Spleen (tissue), 11 donors: ENCODE measurements at regions not wholly inside any gene's neighbourhood (a gene's known extent, or its start where the extent isn't known, plus 50 kb on each side); places are given as distances from the start of the nearest gene placed in this dataset.

Experiments used
- DNase-seq: peaks from one replicate; pipeline ENCODE4 v3.0.0-alpha.2; 2020
- H3K27ac ChIP-seq, 8 donors: fragments of 200-600 bp; sonication (generic) in 7 of 8; 1 replicate in 4 of 8; 2 replicates in 4 of 8; pipeline versions ENCODE4 v1.5.0 to v1.8.0; 2016 to 2021; ENCODE audit warnings: inconsistent platforms in 4 of 8, mild to moderate bottlenecking in 4 of 8, moderate library complexity in 1 of 8
- H3K27me3 ChIP-seq, 7 donors: fragments of 200-600 bp; sonication (generic) in 6 of 7; replicated peaks in 1 of 7; 1 replicate in 4 of 7; 2 replicates in 3 of 7; pipeline versions ENCODE4 v1.5.0 to v1.8.0; 2016 to 2021; ENCODE audit warnings: inconsistent platforms in 3 of 7, mild to moderate bottlenecking in 1 of 7
- H3K36me3 ChIP-seq, 6 donors: fragments of 200-600 bp; sonication (generic) in 5 of 6; 1 replicate in 4 of 6; 2 replicates in 2 of 6; pipeline versions ENCODE4 v1.5.0 to v1.8.0; 2016 to 2021; ENCODE audit warnings: inconsistent platforms in 2 of 6
- H3K4me1 ChIP-seq, 6 donors: fragments of 200-600 bp; sonication (generic) in 5 of 6; 1 replicate in 3 of 6; 2 replicates in 3 of 6; pipeline versions ENCODE4 v1.5.0 to v1.8.0; 2016 to 2021; ENCODE audit warnings: inconsistent platforms in 3 of 6
- H3K4me3 ChIP-seq, 8 donors: fragments of 200-600 bp; sonication (generic) in 7 of 8; 1 replicate in 4 of 8; 2 replicates in 4 of 8; pipeline versions ENCODE4 v1.5.0 to v1.8.0; 2016 to 2021; ENCODE audit warnings: inconsistent platforms in 4 of 8, mild to moderate bottlenecking in 4 of 8, moderate library complexity in 2 of 8
- H3K9me3 ChIP-seq, 8 donors: fragments of 200-600 bp; sonication (generic) in 7 of 8; 1 replicate in 4 of 8; 2 replicates in 4 of 8; pipeline versions ENCODE4 v1.5.0 to v1.8.0; 2016 to 2021; ENCODE audit warnings: inconsistent platforms in 4 of 8
- CTCF ChIP-seq, 11 experiments: fragments of 200-600 bp in 7 of 11; fragments of 450-650 bp in 4 of 11; sonication (generic) in 4 of 11; IDR thresholded peaks in 8 of 11; conservative IDR thresholded peaks in 3 of 11; 1 replicate in 7 of 11; 2 replicates in 4 of 11; pipeline versions ENCODE4 v1.4.0 to v1.8.0; 2016 to 2021; ENCODE audit warnings: antibody characterized with exemption in 11 of 11, inconsistent platforms in 4 of 11, mild to moderate bottlenecking in 1 of 11
- POLR2A ChIP-seq, 3 donors: fragments of 450-650 bp; IDR thresholded peaks; one replicate each; pipeline ENCODE4 v1.5.1; 2017; ENCODE audit warnings: antibody characterized with exemption in 3 of 3, mild to moderate bottlenecking in 1 of 3
- POLR2AphosphoS5 ChIP-seq, 3 donors: sonication (generic); formaldehyde crosslinking; IDR thresholded peaks; one replicate each; pipeline ENCODE4 v1.5.1; 2017; ENCODE audit warnings: antibody characterized with exemption in 3 of 3
- WGBS, 5 donors: extraction: QIAGEN DNeasy Blood & Tissue Kit in 3 of 5; methylation state at CpG; one replicate each; pipeline versions ENCODE4 v1.1.5 to v1.1.7; 2013 to 2018; 5-methylcytosine and 5-hydroxymethylcytosine counted together
- intact Hi-C: fragments of 100-400 bp; cut with DNase I; formaldehyde crosslinking; loops from one replicate; pipeline ENCODE4 v1.15.0; 2023; ENCODE audit warnings: low total_unique reads
- donor health status: healthy with polysubstance abuse.
- donor health status: DM: no; HTN: no; CAD: no; lungs with moderate emphysema.
- donor health status: DM: no; HTN: no; CAD: no.
- donor health status: Bipolar disorder and iron deficiency.
- donor health status: healthy.
- donor health status: DM: no; HTN: no; CAD: no.
- donor health status: DM: yes; HTN: yes; CAD: no.

GRCh38 chr5:96252596-96252995 lies 180.5 kb downstream of the PCSK1 start:
- no peak overlapping the region for H3K4me3 ChIP-seq
- no peaks in the 10 kb centered on the region for H3K9me3 ChIP-seq
- intact Hi-C loops = no loop called here
- H3K27ac ChIP-seq = no peak overlapping the region
- H3K36me3 ChIP-seq = no peaks in the 10 kb centered on the region
- TF ChIP-seq CTCF (IDR thresholded peaks at IDR 0.05 in 8 of 11, conservative IDR thresholded peaks at IDR 0.05 in 3 of 11) (no peak), POLR2AphosphoS5 (IDR thresholded peaks at IDR 0.05) (no peak), POLR2A (IDR thresholded peaks at IDR 0.05) (no peak)
- H3K4me1 ChIP-seq = no peaks in the 10 kb centered on the region
- 64 to 71% (median 69%) methylated on average over 4 of the region's 4 CpGs for WGBS, 5 donors
- no peak for DNase-seq
- no peaks in the 10 kb centered on the region for H3K27me3 ChIP-seq

GRCh38 chr5:96250782-96251181 lies 182.3 kb downstream of the PCSK1 start:
- no peaks in the 10 kb centered on the region for H3K4me1 ChIP-seq
- H3K9me3 ChIP-seq = no peaks in the 10 kb centered on the region
- no peak for TF ChIP-seq CTCF (IDR thresholded peaks at IDR 0.05 in 8 of 11, conservative IDR thresholded peaks at IDR 0.05 in 3 of 11)
- no peak for TF ChIP-seq POLR2AphosphoS5 (IDR thresholded peaks at IDR 0.05)
- TF ChIP-seq POLR2A (IDR thresholded peaks at IDR 0.05) = no peak
- no peak overlapping the region for H3K27ac ChIP-seq
- 74 to 91% (median 79%) methylated on average over 2 of the region's 2 CpGs for WGBS, 5 donors
- H3K4me3 ChIP-seq = no peak overlapping the region
- no peaks in the 10 kb centered on the region for H3K27me3 ChIP-seq
- intact Hi-C loops = no loop called here
- DNase-seq = no peak
- no peaks in the 10 kb centered on the region for H3K36me3 ChIP-seq

GRCh38 chr5:96248131-96248530 lies 184.9 kb downstream of the PCSK1 start:
- H3K27ac ChIP-seq = no peak overlapping the region
- no peaks in the 10 kb centered on the region for H3K36me3 ChIP-seq
- no peak for DNase-seq
- intact Hi-C loops = no loop called here
- H3K27me3 ChIP-seq = no peaks in the 10 kb centered on the region
- H3K4me1 ChIP-seq = no peaks in the 10 kb centered on the region
- 85 to 94% (median 90%) methylated on average over 3 of the region's 3 CpGs for WGBS, 5 donors
- H3K4me3 ChIP-seq = no peak overlapping the region
- TF ChIP-seq CTCF (IDR thresholded peaks at IDR 0.05 in 8 of 11, conservative IDR thresholded peaks at IDR 0.05 in 3 of 11) (no peak), POLR2A (IDR thresholded peaks at IDR 0.05) (no peak), POLR2AphosphoS5 (IDR thresholded peaks at IDR 0.05) (no peak)
- H3K9me3 ChIP-seq = no peaks in the 10 kb centered on the region

- no peaks in the 10 kb centered on the region for H3K4me1 ChIP-seq
- 55 to 86% (median 74%) methylated on average over 2 of the region's 2 CpGs for WGBS, 5 donors
- DNase-seq = no peak
- H3K36me3 ChIP-seq = no peaks in the 10 kb centered on the region
- intact Hi-C loops = no loop called here
- H3K27me3 ChIP-seq = no peaks in the 10 kb centered on the region
- no peak overlapping the region for H3K4me3 ChIP-seq
- no peak overlapping the region for H3K27ac ChIP-seq
- no peak for TF ChIP-seq POLR2AphosphoS5 (IDR thresholded peaks at IDR 0.05)
- no peak for TF ChIP-seq CTCF (IDR thresholded peaks at IDR 0.05 in 8 of 11, conservative IDR thresholded peaks at IDR 0.05 in 3 of 11)
- TF ChIP-seq POLR2A (IDR thresholded peaks at IDR 0.05) = no peak
- no peaks in the 10 kb centered on the region for H3K9me3 ChIP-seq
These were observed 185.3 kb downstream of the PCSK1 start for GRCh38 chr5:96247708-96248107.
